ENCODE measurements at regions not wholly inside any gene's neighbourhood (a gene's known extent, or its start where the extent isn't known, plus 50 kb on each side); places are given as distances from the start of the nearest gene placed in this dataset.
"Not testable (repeated sequence)": the region's sequence is repeated elsewhere in the genome, so short reads cannot be mapped to it uniquely, and the experiment has no call there.

GRCh38 chr3:29156086-29156715 is 124.7 kb upstream of the RBMS3 start:
- DNase-seq = no peak

DNA sequence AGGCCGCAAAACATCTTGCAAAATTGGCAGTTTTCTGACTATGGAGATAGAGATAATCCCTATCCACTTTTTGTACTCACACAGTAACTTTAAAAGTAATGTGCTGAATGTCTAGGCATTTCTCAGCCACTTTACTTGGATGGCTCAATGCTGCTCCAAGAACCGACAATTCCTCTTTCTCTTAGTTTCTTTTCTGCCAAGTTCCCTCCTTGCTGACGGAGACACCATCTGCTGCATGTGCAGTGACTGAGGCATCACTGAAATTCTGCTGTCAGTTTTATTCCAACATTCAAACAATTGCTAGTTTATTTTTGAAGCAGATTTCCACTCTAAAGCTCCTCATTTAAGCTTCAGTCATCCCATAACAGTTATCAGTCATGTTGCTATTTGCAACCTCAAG is 116.0 kb upstream of the RBMS3 start:
- DNase-seq = no peak

DNA sequence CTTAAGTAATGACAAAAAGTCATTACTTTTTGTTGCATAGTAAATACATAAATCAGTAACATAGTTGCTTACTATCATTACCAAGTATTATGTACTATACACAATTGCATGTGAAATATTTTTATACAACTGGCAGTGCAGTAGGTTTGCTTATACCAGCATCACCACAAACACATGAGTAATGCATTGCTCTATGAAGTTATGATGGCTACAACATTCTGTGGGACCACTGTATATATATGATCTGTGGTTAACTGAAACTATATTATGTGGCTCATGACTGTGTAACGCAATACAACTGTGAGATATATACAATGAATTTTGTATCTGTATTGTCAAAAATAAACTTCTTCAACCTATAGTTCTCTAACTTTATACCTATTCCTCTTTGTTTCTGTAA is 113.7 kb upstream of the RBMS3 start:
- DNase-seq = no peak

DNA sequence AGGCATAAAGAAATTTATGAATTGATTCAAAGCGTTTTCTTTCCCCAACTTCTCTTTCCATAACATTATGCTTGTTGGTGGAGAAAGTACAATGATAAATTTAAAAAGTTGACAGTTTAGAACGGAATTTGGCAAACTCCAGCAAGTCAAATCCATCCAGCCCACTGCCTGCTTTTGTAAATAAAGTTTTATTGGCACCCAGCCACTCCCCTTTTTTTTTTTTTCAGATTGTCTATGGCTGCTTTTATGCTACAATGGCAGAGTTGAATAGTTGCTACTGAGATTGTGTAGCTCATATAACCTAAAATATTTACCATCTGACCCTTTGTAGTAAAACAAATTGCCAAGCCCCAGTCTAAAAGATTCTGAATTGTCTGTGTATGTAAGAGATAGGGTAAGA is 112.8 kb upstream of the RBMS3 start:
- no peak for DNase-seq

DNA sequence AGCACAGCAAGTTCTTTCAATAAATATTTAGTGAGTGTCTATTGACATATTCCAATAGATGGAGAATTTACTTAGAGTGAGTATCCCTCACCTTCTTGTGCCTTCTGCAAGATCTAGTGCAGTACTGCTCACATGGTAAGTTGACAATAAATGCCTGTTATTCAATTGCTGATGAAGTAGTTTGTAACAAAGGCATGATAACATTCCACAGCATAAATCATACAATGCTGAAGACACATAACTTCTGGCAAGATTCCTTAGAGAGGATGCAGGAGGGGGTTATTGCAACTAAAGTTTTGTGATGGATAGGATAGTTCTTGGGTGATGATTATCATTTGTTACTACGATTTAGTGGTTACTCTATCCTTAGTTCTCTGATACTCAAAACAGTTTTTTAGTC is 112.2 kb upstream of the RBMS3 start:
- DNase-seq = no peak

GRCh38 chr3:29169451-29169850 is 111.4 kb upstream of the RBMS3 start:
- DNase-seq = no peak

GRCh38 chr3:29171043-29171990 is 109.6 kb upstream of the RBMS3 start:
- peak; percentile 5 for DNase-seq

GRCh38 chr3:29176501-29176900 is 104.4 kb upstream of the RBMS3 start:
- no peak for DNase-seq

GRCh38 chr3:29178809-29179793 is 101.8 kb upstream of the RBMS3 start:
- DNase-seq = no peak

- DNase-seq = no peak
Measured at GRCh38 chr3:29181149-29181780, 99.6 kb upstream of the RBMS3 start.

DNA sequence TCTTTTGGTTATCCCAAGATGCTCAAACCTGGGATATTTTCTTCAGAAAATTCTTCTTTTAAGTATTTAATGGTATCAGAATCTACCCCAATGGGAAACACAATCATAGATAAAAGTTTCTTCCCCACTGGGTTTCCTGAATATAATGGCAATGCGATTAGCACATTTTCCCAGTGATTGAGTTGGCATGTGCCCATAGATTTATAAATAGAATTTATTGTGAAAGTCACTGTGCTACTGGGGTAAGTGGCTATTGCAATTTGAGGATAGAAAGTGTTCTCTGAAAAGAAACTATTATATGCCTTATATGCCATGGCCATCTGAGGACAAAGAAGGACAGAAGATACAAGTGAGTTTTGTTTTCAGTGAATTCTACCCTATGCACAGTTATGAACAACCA is 99.0 kb upstream of the RBMS3 start:
- no peak for DNase-seq

DNA sequence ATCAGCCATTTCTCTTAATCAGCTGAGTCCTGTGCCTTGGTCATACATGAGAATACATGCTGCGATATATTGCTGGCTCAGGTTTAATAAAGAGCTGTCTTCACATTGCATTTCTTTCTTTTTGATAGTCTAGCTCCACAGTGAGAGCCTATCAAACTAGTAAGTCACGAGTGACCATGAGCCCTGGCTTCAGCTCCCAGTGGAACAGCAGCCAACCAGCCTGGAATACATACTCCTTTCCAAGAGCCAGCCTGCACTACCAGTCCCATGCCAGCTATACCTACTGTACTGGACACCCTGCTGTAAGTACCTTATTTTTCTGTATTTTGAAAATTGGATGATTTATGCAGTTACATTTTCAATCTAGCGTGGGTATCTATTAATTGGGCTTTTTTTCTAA is 98.0 kb upstream of the RBMS3 start:
- not testable (repeated sequence) for DNase-seq

- no peak for DNase-seq
Measured at GRCh38 chr3:29183346-29184087, 97.4 kb upstream of the RBMS3 start.

GRCh38 chr3:29185706-29186105 is 95.2 kb upstream of the RBMS3 start:
- no peak for DNase-seq

DNA sequence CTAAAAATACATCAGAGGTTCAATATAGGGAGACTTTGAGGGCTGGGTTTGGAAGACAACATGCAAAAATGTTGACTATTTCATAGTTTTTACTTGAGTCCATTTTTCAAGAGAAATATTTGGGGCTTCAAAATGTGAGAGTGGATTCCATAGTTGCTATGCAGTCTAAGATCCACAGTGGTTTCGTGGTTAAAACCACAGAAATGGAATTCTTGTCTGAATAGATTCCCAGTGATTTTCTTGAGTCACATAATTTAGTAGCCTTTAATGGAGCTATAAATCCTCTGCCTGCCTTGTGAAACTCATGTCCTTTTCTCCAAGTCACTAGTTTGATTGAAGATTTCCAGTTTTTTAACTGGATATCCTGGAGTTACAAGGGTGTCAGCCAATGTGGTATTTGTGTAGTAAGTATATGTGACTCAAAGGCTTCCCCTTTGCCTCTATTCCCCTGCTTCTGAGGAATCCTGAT is 94.7 kb upstream of the RBMS3 start:
- no peak for DNase-seq

- DNase-seq = no peak
Measured at GRCh38 chr3:29186982-29187725, 93.7 kb upstream of the RBMS3 start.

GRCh38 chr3:29189328-29189727 is 91.5 kb upstream of the RBMS3 start:
- DNase-seq = no peak

- no peak for DNase-seq
Measured at GRCh38 chr3:29194139-29194538, 86.7 kb upstream of the RBMS3 start.

GRCh38 chr3:29195056-29195455 is 85.8 kb upstream of the RBMS3 start:
- no peak for DNase-seq

- DNase-seq = no peak
Measured at GRCh38 chr3:29201604-29202003, 79.3 kb upstream of the RBMS3 start.

- no peak for DNase-seq
Measured at GRCh38 chr3:29202378-29202777, 78.5 kb upstream of the RBMS3 start.

Data from CD4-positive, alpha-beta T cell treated with Interleukin-10 for 1 hour (primary cell).